H1 (cell line): ENCODE measurements at regions not wholly inside any gene's neighbourhood (a gene's known extent, or its start where the extent isn't known, plus 50 kb on each side); places are given as distances from the start of the nearest gene placed in this dataset.

Experiments used
- CBX5 ChIP-seq: fragments of 300-800, 300-1000 bp; sonication (generic); IDR thresholded peaks from 2 replicates; pipeline ENCODE4 v1.7.1; 2016; ENCODE audit warnings: antibody characterized with exemption, low read length, low read depth
- CREB1 ChIP-seq: IDR thresholded peaks from 2 replicates; pipeline ENCODE4 v1.6.1; 2012; ENCODE audit warnings: inconsistent platforms
- HDAC6 ChIP-seq: IDR thresholded peaks from one replicate; pipeline ENCODE4 v1.7.1; 2012; ENCODE audit warnings: low read depth, mild to moderate bottlenecking, inconsistent platforms, low read length, moderate library complexity
- POU5F1 ChIP-seq: IDR thresholded peaks from 2 replicates; pipeline ENCODE4 v1.6.1; 2011; ENCODE audit warnings: low read depth, mild to moderate bottlenecking, low read length, moderate library complexity
- SP1 ChIP-seq: IDR thresholded peaks from 2 replicates; pipeline ENCODE4 v1.6.1; 2011; ENCODE audit warnings: low read depth, low read length

DNA sequence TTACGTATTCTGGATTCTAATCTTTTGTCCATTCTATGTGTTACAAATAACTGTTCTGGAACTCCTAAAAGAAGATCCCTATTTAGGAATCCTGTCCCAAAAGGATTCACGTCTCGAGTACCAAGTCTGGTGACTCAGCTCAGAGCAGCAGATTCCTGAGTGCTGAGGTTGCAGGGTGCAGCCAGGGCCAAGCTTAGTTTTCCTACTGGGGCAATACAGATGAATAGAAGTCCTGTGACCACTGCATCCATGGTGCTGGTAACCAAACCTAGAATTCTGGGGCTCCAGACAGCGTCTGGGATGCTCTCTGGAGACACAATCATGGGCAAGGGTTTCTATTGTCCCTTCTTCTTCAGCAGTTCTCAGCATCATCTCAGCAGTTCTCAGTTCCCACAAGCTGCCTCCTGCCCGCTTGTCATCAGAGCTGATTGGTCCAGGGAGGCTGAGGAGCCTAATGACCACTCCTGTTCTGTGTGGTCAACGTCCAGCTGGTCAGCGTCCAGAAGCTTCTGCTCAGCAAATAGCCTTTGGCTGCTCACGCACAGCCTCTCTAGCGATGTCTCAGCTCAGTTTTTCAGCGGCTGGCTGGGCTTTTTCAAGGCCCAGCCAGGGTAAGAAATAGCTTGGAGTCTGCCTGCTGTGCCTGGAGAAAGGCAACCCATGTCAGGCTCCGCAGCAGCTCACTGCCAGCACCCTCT lies 50.4 kb upstream of the C7orf33 start (continued):
- TF ChIP-seq POU5F1 (no peak), CBX5 (no peak), SP1 (no peak), CREB1 (no peak), HDAC6 (no peak)
